SK-N-SH (cell line): ENCODE measurements at regions not wholly inside any gene's neighbourhood (a gene's known extent, or its start where the extent isn't known, plus 50 kb on each side); places are given as distances from the start of the nearest gene placed in this dataset.

Experiments used
- EZH2phosphoT487 ChIP-seq: fragments of 200-600 bp; sonication (generic); IDR thresholded peaks from 2 replicates; pipeline ENCODE4 v1.6.1; 2017; ENCODE audit warnings: low read depth, mixed run types, mild to moderate bottlenecking, antibody characterized with exemption, moderate library complexity, borderline replicate concordance
- JUND ChIP-seq: IDR thresholded peaks from 2 replicates; pipeline ENCODE4 v1.4.0; 2012
- SIN3A ChIP-seq: IDR thresholded peaks from 2 replicates; pipeline ENCODE4 v1.6.1; 2012; ENCODE audit warnings: low read depth, mild to moderate bottlenecking, low read length, moderate library complexity, borderline replicate concordance
- TF ChIP-seq, protein P1 (sequence below): fragments of 200-600 bp; sonication (generic); IDR thresholded peaks from 2 replicates; pipeline ENCODE4 v1.6.1; 2017; ENCODE audit warnings: antibody characterized with exemption, mild to moderate bottlenecking, moderate library complexity
- TF ChIP-seq, protein P2 (sequence below): fragments of 150-350 bp; IDR thresholded peaks from 2 replicates; pipeline ENCODE4 v1.6.1; 2017; ENCODE audit warnings: antibody characterized with exemption, low read length, low read depth, borderline replicate concordance

- no peak for TF ChIP-seq JUND
- TF ChIP-seq SIN3A, result no peak
- TF ChIP-seq, protein P1, sequence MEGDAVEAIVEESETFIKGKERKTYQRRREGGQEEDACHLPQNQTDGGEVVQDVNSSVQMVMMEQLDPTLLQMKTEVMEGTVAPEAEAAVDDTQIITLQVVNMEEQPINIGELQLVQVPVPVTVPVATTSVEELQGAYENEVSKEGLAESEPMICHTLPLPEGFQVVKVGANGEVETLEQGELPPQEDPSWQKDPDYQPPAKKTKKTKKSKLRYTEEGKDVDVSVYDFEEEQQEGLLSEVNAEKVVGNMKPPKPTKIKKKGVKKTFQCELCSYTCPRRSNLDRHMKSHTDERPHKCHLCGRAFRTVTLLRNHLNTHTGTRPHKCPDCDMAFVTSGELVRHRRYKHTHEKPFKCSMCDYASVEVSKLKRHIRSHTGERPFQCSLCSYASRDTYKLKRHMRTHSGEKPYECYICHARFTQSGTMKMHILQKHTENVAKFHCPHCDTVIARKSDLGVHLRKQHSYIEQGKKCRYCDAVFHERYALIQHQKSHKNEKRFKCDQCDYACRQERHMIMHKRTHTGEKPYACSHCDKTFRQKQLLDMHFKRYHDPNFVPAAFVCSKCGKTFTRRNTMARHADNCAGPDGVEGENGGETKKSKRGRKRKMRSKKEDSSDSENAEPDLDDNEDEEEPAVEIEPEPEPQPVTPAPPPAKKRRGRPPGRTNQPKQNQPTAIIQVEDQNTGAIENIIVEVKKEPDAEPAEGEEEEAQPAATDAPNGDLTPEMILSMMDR, result no peak
- no peak for TF ChIP-seq EZH2phosphoT487
- TF ChIP-seq, protein P2, sequence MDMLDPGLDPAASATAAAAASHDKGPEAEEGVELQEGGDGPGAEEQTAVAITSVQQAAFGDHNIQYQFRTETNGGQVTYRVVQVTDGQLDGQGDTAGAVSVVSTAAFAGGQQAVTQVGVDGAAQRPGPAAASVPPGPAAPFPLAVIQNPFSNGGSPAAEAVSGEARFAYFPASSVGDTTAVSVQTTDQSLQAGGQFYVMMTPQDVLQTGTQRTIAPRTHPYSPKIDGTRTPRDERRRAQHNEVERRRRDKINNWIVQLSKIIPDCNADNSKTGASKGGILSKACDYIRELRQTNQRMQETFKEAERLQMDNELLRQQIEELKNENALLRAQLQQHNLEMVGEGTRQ, result no peak
Observed at GRCh38 chr15:77791941-77792340, 159.2 kb upstream of the LINGO1 start.
